ENCODE measurements at regions not wholly inside any gene's neighbourhood (a gene's known extent, or its start where the extent isn't known, plus 50 kb on each side); places are given as distances from the start of the nearest gene placed in this dataset.

DNA sequence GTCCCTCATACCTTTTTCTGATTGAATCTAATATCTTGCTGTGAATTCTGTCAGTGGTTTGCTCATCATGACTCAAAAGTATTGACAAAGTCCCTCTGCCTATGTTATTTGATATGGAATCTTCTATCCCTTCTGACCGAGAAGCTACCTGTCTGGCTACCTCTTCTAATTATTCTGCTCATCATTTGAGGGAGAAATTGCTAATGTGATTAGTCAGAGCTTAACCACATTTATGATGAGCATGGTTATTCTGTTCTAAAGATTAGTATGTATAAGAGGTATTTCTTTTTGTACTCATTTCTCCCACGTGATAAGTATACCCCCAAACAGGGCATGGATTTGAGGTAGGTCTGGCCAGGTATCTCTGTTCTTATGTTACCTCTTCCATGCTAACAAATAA lies 428.4 kb upstream of the KCNMB2 start:
- TF ChIP-seq, protein P1, sequence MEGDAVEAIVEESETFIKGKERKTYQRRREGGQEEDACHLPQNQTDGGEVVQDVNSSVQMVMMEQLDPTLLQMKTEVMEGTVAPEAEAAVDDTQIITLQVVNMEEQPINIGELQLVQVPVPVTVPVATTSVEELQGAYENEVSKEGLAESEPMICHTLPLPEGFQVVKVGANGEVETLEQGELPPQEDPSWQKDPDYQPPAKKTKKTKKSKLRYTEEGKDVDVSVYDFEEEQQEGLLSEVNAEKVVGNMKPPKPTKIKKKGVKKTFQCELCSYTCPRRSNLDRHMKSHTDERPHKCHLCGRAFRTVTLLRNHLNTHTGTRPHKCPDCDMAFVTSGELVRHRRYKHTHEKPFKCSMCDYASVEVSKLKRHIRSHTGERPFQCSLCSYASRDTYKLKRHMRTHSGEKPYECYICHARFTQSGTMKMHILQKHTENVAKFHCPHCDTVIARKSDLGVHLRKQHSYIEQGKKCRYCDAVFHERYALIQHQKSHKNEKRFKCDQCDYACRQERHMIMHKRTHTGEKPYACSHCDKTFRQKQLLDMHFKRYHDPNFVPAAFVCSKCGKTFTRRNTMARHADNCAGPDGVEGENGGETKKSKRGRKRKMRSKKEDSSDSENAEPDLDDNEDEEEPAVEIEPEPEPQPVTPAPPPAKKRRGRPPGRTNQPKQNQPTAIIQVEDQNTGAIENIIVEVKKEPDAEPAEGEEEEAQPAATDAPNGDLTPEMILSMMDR (IDR thresholded peaks at IDR 0.05; ENCODE audit: low read depth, low read length, missing input control) = no peak
- TF ChIP-seq GABPA (IDR thresholded peaks at IDR 0.05 in 1 of 2, conservative IDR thresholded peaks at IDR 0.05 in 1 of 2) = no peak
- no peak for TF ChIP-seq RAD21 (IDR thresholded peaks at IDR 0.05)
- TF ChIP-seq REST (IDR thresholded peaks at IDR 0.05) = no peak
- TF ChIP-seq, protein P2, sequence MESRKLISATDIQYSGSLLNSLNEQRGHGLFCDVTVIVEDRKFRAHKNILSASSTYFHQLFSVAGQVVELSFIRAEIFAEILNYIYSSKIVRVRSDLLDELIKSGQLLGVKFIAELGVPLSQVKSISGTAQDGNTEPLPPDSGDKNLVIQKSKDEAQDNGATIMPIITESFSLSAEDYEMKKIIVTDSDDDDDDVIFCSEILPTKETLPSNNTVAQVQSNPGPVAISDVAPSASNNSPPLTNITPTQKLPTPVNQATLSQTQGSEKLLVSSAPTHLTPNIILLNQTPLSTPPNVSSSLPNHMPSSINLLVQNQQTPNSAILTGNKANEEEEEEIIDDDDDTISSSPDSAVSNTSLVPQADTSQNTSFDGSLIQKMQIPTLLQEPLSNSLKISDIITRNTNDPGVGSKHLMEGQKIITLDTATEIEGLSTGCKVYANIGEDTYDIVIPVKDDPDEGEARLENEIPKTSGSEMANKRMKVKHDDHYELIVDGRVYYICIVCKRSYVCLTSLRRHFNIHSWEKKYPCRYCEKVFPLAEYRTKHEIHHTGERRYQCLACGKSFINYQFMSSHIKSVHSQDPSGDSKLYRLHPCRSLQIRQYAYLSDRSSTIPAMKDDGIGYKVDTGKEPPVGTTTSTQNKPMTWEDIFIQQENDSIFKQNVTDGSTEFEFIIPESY (IDR thresholded peaks at IDR 0.05) = no peak
- no peak for TF ChIP-seq HNF4G (IDR thresholded peaks at IDR 0.05)
- no peak for TF ChIP-seq SP1 (IDR thresholded peaks at IDR 0.05)
